ENCODE measurements at regions not wholly inside any gene's neighbourhood (a gene's known extent, or its start where the extent isn't known, plus 50 kb on each side); places are given as distances from the start of the nearest gene placed in this dataset.

- TF ChIP-seq, protein P1, sequence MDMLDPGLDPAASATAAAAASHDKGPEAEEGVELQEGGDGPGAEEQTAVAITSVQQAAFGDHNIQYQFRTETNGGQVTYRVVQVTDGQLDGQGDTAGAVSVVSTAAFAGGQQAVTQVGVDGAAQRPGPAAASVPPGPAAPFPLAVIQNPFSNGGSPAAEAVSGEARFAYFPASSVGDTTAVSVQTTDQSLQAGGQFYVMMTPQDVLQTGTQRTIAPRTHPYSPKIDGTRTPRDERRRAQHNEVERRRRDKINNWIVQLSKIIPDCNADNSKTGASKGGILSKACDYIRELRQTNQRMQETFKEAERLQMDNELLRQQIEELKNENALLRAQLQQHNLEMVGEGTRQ (CRISPR knock-in tag; IDR thresholded peaks at IDR 0.05): no peak
- no peak for TF ChIP-seq HMGA2 (CRISPR knock-in tag; IDR thresholded peaks at IDR 0.05)
- no peak for TF ChIP-seq GRHL2 (CRISPR knock-in tag; IDR thresholded peaks at IDR 0.05; ENCODE audit: insufficient replicate concordance, severe bottlenecking)
- TF ChIP-seq ESRRA (CRISPR knock-in tag; IDR thresholded peaks at IDR 0.05; ENCODE audit: borderline replicate concordance): no peak
- TF ChIP-seq ELF4 (CRISPR knock-in tag; IDR thresholded peaks at IDR 0.05; ENCODE audit: low read depth): no peak
- TF ChIP-seq STAT6 (CRISPR knock-in tag; conservative IDR thresholded peaks at IDR 0.05; ENCODE audit: low read depth): no peak
- TF ChIP-seq, protein P2, sequence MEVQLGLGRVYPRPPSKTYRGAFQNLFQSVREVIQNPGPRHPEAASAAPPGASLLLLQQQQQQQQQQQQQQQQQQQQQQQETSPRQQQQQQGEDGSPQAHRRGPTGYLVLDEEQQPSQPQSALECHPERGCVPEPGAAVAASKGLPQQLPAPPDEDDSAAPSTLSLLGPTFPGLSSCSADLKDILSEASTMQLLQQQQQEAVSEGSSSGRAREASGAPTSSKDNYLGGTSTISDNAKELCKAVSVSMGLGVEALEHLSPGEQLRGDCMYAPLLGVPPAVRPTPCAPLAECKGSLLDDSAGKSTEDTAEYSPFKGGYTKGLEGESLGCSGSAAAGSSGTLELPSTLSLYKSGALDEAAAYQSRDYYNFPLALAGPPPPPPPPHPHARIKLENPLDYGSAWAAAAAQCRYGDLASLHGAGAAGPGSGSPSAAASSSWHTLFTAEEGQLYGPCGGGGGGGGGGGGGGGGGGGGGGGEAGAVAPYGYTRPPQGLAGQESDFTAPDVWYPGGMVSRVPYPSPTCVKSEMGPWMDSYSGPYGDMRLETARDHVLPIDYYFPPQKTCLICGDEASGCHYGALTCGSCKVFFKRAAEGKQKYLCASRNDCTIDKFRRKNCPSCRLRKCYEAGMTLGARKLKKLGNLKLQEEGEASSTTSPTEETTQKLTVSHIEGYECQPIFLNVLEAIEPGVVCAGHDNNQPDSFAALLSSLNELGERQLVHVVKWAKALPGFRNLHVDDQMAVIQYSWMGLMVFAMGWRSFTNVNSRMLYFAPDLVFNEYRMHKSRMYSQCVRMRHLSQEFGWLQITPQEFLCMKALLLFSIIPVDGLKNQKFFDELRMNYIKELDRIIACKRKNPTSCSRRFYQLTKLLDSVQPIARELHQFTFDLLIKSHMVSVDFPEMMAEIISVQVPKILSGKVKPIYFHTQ (CRISPR knock-in tag; IDR thresholded peaks at IDR 0.05): no peak
- TF ChIP-seq PRRX2 (CRISPR knock-in tag; IDR thresholded peaks at IDR 0.05): no peak
- TF ChIP-seq FOXP1 (CRISPR knock-in tag; IDR thresholded peaks at IDR 0.05; ENCODE audit: borderline replicate concordance): no peak
- TF ChIP-seq ZNF138 (CRISPR knock-in tag; conservative IDR thresholded peaks at IDR 0.05): no peak
Observed at GRCh38 chr15:98113327-98113726, 152.8 kb downstream of the ARRDC4 start (continued).

GRCh38 chr15:98120561-98120960 is 160.1 kb downstream of the ARRDC4 start:
- H3K4me3 Mint-ChIP-seq: no peak overlapping the region
- no peaks in the 10 kb centered on the region for H3K27me3 Mint-ChIP-seq (ENCODE audit: low read depth)
- H3K27ac Mint-ChIP-seq: no peak overlapping the region
- TF ChIP-seq ZBTB43 (CRISPR knock-in tag; IDR thresholded peaks at IDR 0.05) (no peak), JUN (CRISPR knock-in tag; IDR thresholded peaks at IDR 0.05) (no peak), NR1H2 (CRISPR knock-in tag; IDR thresholded peaks at IDR 0.05) (no peak), ZNF396 (CRISPR knock-in tag; IDR thresholded peaks at IDR 0.05; ENCODE audit: borderline replicate concordance) (no peak), E2F4 (CRISPR knock-in tag; IDR thresholded peaks at IDR 0.05; ENCODE audit: borderline replicate concordance, low read depth) (no peak), ZMAT4 (CRISPR knock-in tag; IDR thresholded peaks at IDR 0.05) (no peak), HMGA2 (CRISPR knock-in tag; IDR thresholded peaks at IDR 0.05) (no peak)
- TF ChIP-seq, protein P3, sequence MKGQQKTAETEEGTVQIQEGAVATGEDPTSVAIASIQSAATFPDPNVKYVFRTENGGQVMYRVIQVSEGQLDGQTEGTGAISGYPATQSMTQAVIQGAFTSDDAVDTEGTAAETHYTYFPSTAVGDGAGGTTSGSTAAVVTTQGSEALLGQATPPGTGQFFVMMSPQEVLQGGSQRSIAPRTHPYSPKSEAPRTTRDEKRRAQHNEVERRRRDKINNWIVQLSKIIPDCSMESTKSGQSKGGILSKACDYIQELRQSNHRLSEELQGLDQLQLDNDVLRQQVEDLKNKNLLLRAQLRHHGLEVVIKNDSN (CRISPR knock-in tag; IDR thresholded peaks at IDR 0.05): no peak
- TF ChIP-seq, protein P4, sequence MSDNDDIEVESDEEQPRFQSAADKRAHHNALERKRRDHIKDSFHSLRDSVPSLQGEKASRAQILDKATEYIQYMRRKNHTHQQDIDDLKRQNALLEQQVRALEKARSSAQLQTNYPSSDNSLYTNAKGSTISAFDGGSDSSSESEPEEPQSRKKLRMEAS (CRISPR knock-in tag; IDR thresholded peaks at IDR 0.05): no peak
- TF ChIP-seq, protein P5, sequence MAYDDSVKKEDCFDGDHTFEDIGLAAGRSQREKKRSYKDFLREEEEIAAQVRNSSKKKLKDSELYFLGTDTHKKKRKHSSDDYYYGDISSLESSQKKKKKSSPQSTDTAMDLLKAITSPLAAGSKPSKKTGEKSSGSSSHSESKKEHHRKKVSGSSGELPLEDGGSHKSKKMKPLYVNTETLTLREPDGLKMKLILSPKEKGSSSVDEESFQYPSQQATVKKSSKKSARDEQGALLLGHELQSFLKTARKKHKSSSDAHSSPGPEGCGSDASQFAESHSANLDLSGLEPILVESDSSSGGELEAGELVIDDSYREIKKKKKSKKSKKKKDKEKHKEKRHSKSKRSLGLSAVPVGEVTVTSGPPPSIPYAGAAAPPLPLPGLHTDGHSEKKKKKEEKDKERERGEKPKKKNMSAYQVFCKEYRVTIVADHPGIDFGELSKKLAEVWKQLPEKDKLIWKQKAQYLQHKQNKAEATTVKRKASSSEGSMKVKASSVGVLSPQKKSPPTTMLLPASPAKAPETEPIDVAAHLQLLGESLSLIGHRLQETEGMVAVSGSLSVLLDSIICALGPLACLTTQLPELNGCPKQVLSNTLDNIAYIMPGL (CRISPR knock-in tag; IDR thresholded peaks at IDR 0.05): no peak
- TF ChIP-seq, protein P6, sequence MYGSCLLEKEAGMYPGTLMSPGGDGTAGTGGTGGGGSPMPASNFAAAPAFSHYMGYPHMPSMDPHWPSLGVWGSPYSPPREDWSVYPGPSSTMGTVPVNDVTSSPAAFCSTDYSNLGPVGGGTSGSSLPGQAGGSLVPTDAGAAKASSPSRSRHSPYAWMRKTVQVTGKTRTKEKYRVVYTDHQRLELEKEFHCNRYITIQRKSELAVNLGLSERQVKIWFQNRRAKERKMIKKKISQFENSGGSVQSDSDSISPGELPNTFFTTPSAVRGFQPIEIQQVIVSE (CRISPR knock-in tag; IDR thresholded peaks at IDR 0.05; ENCODE audit: borderline replicate concordance): no peak
- H3K4me1 Mint-ChIP-seq: no peaks in the 10 kb centered on the region; the same call in 1 of the 2 replicates
- ChIA-PET POLR2A (no interaction called here), CTCF (no interaction called here)
- DNase-seq (ENCODE audit: low spot score) (no peak), ATAC-seq (no peak)
- H3K9me3 Mint-ChIP-seq: peaks cover 9% of the 10 kb centered on the region
- H3K36me3 Mint-ChIP-seq: no peaks in the 10 kb centered on the region

Measured in WTC11 (cell line).